WTC11 (cell line): ENCODE measurements at regions not wholly inside any gene's neighbourhood (a gene's known extent, or its start where the extent isn't known, plus 50 kb on each side); places are given as distances from the start of the nearest gene placed in this dataset.

Experiments used
- ATAC-seq: fragments of 200-7000 bp; cut with Tn5 transposase; 2 replicates; pipeline ENCODE4 v1.10.0; 2021; ENCODE audit warnings: mild to moderate bottlenecking, moderate library complexity
- CTCF ChIA-PET: fragments of 300-600 bp; sonication (Branson Sonifier 250); formaldehyde crosslinking; loops from one replicate; lab custom pipeline; 2021; ENCODE audit warnings: antibody characterized with exemption; lab: Charles Lee
- POLR2A ChIA-PET: fragments of 350-600 bp; sonication (Branson Sonifier 250); formaldehyde crosslinking; loops from one replicate; lab custom pipeline; 2021; ENCODE audit warnings: antibody characterized with exemption; lab: Charles Lee
- DNase-seq: peaks from one replicate; pipeline ENCODE4 v3.0.0; 2021; ENCODE audit warnings: low spot score
- H3K27ac Mint-ChIP-seq: 2 replicates; pipeline ENCODE4 v1.8.0; 2021; ENCODE audit warnings: mixed read lengths
- H3K27me3 Mint-ChIP-seq: 2 replicates; pipeline ENCODE4 v1.8.0; 2021; ENCODE audit warnings: low read depth, mild to moderate bottlenecking, moderate library complexity, mixed read lengths
- H3K36me3 Mint-ChIP-seq: 2 replicates; pipeline ENCODE4 v1.8.0; 2021; ENCODE audit warnings: mixed read lengths
- H3K4me1 Mint-ChIP-seq: 2 replicates; pipeline ENCODE4 v1.8.0; 2022; ENCODE audit warnings: mixed read lengths
- H3K4me3 Mint-ChIP-seq: 2 replicates; pipeline ENCODE4 v1.8.0; 2021; ENCODE audit warnings: mild to moderate bottlenecking, moderate library complexity, mixed read lengths
- H3K9me3 Mint-ChIP-seq: 2 replicates; pipeline ENCODE4 v1.8.0; 2021; ENCODE audit warnings: mixed read lengths
- E2F1 ChIP-seq: sonication (generic); formaldehyde crosslinking; IDR thresholded peaks from 2 replicates; pipeline ENCODE4 v1.8.0; 2022; ENCODE audit warnings: mild to moderate bottlenecking, missing genetic modification reagents
- ELF4 ChIP-seq: sonication (generic); formaldehyde crosslinking; IDR thresholded peaks from 2 replicates; pipeline ENCODE4 v1.8.1; 2022; ENCODE audit warnings: low read depth, mild to moderate bottlenecking, moderate library complexity, missing genetic modification reagents
- FOXJ3 ChIP-seq: sonication (generic); formaldehyde crosslinking; IDR thresholded peaks from 2 replicates; pipeline ENCODE4 v1.9.0; 2021; ENCODE audit warnings: missing genetic modification reagents, mild to moderate bottlenecking, borderline replicate concordance
- IRF2 ChIP-seq: sonication (generic); formaldehyde crosslinking; IDR thresholded peaks from 2 replicates; pipeline ENCODE4 v1.8.0; 2022; ENCODE audit warnings: low read depth, missing genetic modification reagents, borderline replicate concordance
- JAZF1 ChIP-seq: fragments of 250-450 bp; sonication (Bioruptor Pico); IDR thresholded peaks from 2 replicates; pipeline ENCODE4 v1.9.0; 2021; ENCODE audit warnings: moderate library complexity, mild to moderate bottlenecking, inconsistent platforms
- NR3C1 ChIP-seq: sonication (generic); formaldehyde crosslinking; conservative IDR thresholded peaks from 2 replicates; pipeline ENCODE4 v1.8.1; 2023; ENCODE audit warnings: low read depth, mild to moderate bottlenecking, missing genetic modification reagents
- SMAD3 ChIP-seq: sonication (generic); formaldehyde crosslinking; IDR thresholded peaks from 2 replicates; pipeline ENCODE4 v1.8.0; 2022; ENCODE audit warnings: missing genetic modification reagents, mild to moderate bottlenecking, borderline replicate concordance
- SMAD4 ChIP-seq: sonication (generic); formaldehyde crosslinking; IDR thresholded peaks from 2 replicates; pipeline ENCODE4 v1.8.0; 2022; ENCODE audit warnings: mild to moderate bottlenecking, missing genetic modification reagents
- SOX15 ChIP-seq: fragments of 250-450 bp; sonication (Bioruptor Pico); IDR thresholded peaks from 2 replicates; pipeline ENCODE4 v1.9.0; 2021; ENCODE audit warnings: mild to moderate bottlenecking
- STAT6 ChIP-seq: sonication (generic); formaldehyde crosslinking; conservative IDR thresholded peaks from 2 replicates; pipeline ENCODE4 v1.8.1; 2023; ENCODE audit warnings: mild to moderate bottlenecking, low read depth, missing genetic modification reagents, moderate library complexity
- TCF7 ChIP-seq: sonication (generic); formaldehyde crosslinking; IDR thresholded peaks from 2 replicates; pipeline ENCODE4 v1.8.0; 2022; ENCODE audit warnings: mild to moderate bottlenecking, low read depth, missing genetic modification reagents, moderate library complexity
- TEAD1 ChIP-seq: sonication (generic); formaldehyde crosslinking; IDR thresholded peaks from 2 replicates; pipeline ENCODE4 v1.8.0; 2022; ENCODE audit warnings: mild to moderate bottlenecking, missing genetic modification reagents
- ZNF232 ChIP-seq: sonication (generic); formaldehyde crosslinking; IDR thresholded peaks from 2 replicates; pipeline ENCODE4 v1.8.0; 2022; ENCODE audit warnings: mild to moderate bottlenecking, missing genetic modification reagents
- ZNF281 ChIP-seq: sonication (generic); formaldehyde crosslinking; IDR thresholded peaks from 2 replicates; pipeline ENCODE4 v1.8.0; 2023; ENCODE audit warnings: mild to moderate bottlenecking, missing genetic modification reagents
- ZNF416 ChIP-seq: fragments of 250-450 bp; sonication (Bioruptor Pico); IDR thresholded peaks from 2 replicates; pipeline ENCODE4 v1.9.0; 2021; ENCODE audit warnings: mild to moderate bottlenecking, inconsistent platforms
- ZNF423 ChIP-seq: fragments of 250-450 bp; sonication (Bioruptor Pico); IDR thresholded peaks from 2 replicates; pipeline ENCODE4 v2.1.2; 2022; ENCODE audit warnings: mild to moderate bottlenecking, moderate library complexity
- TF ChIP-seq, protein P1 (sequence below): sonication (generic); formaldehyde crosslinking; IDR thresholded peaks from 2 replicates; pipeline ENCODE4 v1.8.1; 2023; ENCODE audit warnings: mild to moderate bottlenecking, missing genetic modification reagents, moderate library complexity
- TF ChIP-seq, protein P2 (sequence below): fragments of 250-450 bp; sonication (Bioruptor Pico); IDR thresholded peaks from 2 replicates; pipeline ENCODE4 v1.8.0; 2021; ENCODE audit warnings: mild to moderate bottlenecking

GRCh38 chr4:100062921-100063320 lies 112.8 kb upstream of the H2AZ1 start:
- Mint-ChIP-seq H3K27me3 (no peaks in the 10 kb centered on the region; the same call in 1 of the 2 replicates), H3K36me3 (no peaks in the 10 kb centered on the region), H3K4me1 (peaks cover 15% of the 10 kb centered on the region), H3K9me3 (no peaks in the 10 kb centered on the region), H3K27ac (no peak overlapping the region), H3K4me3 (no peak overlapping the region)
- ATAC-seq = no peak
- DNase-seq = no peak
- CTCF ChIA-PET = no interaction called here
- POLR2A ChIA-PET = no interaction called here
- TF ChIP-seq SMAD3 (CRISPR knock-in tag) (no peak), STAT6 (CRISPR knock-in tag) (no peak), ZNF232 (CRISPR knock-in tag) (no peak), NR3C1 (CRISPR knock-in tag) (no peak), FOXJ3 (CRISPR knock-in tag) (no peak), JAZF1 (CRISPR knock-in tag) (no peak), TEAD1 (CRISPR knock-in tag) (no peak), IRF2 (no peak), SOX15 (CRISPR knock-in tag) (no peak), ELF4 (no peak), SMAD4 (no peak), E2F1 (CRISPR knock-in tag) (no peak), ZNF423 (no peak)
- TF ChIP-seq, protein P1, sequence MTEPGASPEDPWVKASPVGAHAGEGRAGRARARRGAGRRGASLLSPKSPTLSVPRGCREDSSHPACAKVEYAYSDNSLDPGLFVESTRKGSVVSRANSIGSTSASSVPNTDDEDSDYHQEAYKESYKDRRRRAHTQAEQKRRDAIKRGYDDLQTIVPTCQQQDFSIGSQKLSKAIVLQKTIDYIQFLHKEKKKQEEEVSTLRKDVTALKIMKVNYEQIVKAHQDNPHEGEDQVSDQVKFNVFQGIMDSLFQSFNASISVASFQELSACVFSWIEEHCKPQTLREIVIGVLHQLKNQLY = no peak

DNA sequence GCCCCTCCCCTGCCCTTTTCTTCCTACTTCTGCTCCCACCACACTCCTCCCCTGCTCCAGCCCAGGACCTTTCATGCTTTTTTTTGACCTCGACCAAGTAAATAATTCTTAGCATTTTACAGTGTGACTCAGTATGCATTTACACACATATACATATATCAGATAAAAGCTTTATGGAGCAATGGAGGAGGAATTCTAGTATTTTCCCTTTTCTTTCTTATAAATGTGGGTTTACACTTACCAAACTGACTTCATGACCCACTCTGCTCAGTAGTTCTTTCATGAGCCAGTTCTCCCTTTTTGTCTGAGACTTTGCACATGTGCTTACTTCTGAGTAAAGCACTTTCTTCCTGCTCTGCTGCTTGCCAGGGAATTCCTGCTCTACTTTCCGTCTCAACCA lies 111.8 kb upstream of the H2AZ1 start:
- ChIA-PET POLR2A (no interaction called here), CTCF (interaction anchor here (1.9 kb wide), 1 partner anchor 64 kb away, joined by 17 read pairs; no protein-coding TSS in a partner anchor)
- H3K27ac Mint-ChIP-seq = no peak overlapping the region
- H3K4me1 Mint-ChIP-seq = peaks cover 15% of the 10 kb centered on the region
- DNase-seq (no peak), ATAC-seq (no peak)
- H3K4me3 Mint-ChIP-seq = no peak overlapping the region
- no peak for TF ChIP-seq ZNF281 (CRISPR knock-in tag)
- TF ChIP-seq, protein P2, sequence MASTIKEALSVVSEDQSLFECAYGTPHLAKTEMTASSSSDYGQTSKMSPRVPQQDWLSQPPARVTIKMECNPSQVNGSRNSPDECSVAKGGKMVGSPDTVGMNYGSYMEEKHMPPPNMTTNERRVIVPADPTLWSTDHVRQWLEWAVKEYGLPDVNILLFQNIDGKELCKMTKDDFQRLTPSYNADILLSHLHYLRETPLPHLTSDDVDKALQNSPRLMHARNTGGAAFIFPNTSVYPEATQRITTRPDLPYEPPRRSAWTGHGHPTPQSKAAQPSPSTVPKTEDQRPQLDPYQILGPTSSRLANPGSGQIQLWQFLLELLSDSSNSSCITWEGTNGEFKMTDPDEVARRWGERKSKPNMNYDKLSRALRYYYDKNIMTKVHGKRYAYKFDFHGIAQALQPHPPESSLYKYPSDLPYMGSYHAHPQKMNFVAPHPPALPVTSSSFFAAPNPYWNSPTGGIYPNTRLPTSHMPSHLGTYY (CRISPR knock-in tag) = no peak
- no peak for TF ChIP-seq SOX15 (CRISPR knock-in tag)
- no peak for TF ChIP-seq ZNF232 (CRISPR knock-in tag)
- TF ChIP-seq ZNF416 = no peak
- TF ChIP-seq SMAD3 (CRISPR knock-in tag) = no peak
- no peak for TF ChIP-seq TCF7 (CRISPR knock-in tag)
- no peaks in the 10 kb centered on the region; the same call in 1 of the 2 replicates for H3K27me3 Mint-ChIP-seq
- H3K36me3 Mint-ChIP-seq = no peaks in the 10 kb centered on the region
- no peaks in the 10 kb centered on the region for H3K9me3 Mint-ChIP-seq
